Gastroesophageal sphincter (tissue), 3 donors: ENCODE measurements at regions not wholly inside any gene's neighbourhood (a gene's known extent, or its start where the extent isn't known, plus 50 kb on each side); places are given as distances from the start of the nearest gene placed in this dataset.

Experiments
- CTCF ChIP-seq, 4 experiments: fragments of 200-600 bp in 2 of 4; fragments of 450-650 bp in 2 of 4; sonication (generic) in 1 of 4; IDR thresholded peaks; one replicate each; pipeline ENCODE4 v1.5.1; 2017 to 2019; ENCODE audit warnings: antibody characterized with exemption in 4 of 4, mild to moderate bottlenecking in 2 of 4, moderate library complexity in 2 of 4
- EP300 ChIP-seq: sonication (generic); formaldehyde crosslinking; IDR thresholded peaks from one replicate; pipeline ENCODE4 v1.6.1; 2017; ENCODE audit warnings: antibody characterized with exemption, mild to moderate bottlenecking
- POLR2A ChIP-seq, 2 donors: fragments of 450-650 bp; IDR thresholded peaks; one replicate each; pipeline ENCODE4 v1.6.1; 2017; ENCODE audit warnings: antibody characterized with exemption in 2 of 2, mild to moderate bottlenecking in 2 of 2, moderate library complexity in 1 of 2
- POLR2AphosphoS5 ChIP-seq: sonication (generic); formaldehyde crosslinking; IDR thresholded peaks from one replicate; pipeline ENCODE4 v1.6.1; 2017; ENCODE audit warnings: antibody characterized with exemption

- TF ChIP-seq CTCF (IDR thresholded peaks at IDR 0.05) (no peak), POLR2AphosphoS5 (no peak), POLR2A (IDR thresholded peaks at IDR 0.05) (no peak), EP300 (no peak)
Observed at GRCh38 chr10:78783753-78784152, 285.0 kb upstream of the ZMIZ1 start.
